Inferior parietal cortex (tissue), 1 donor: ENCODE measurements at regions not wholly inside any gene's neighbourhood (a gene's known extent, or its start where the extent isn't known, plus 50 kb on each side); places are given as distances from the start of the nearest gene placed in this dataset.
"Not testable (repeated sequence)": the region's sequence is repeated elsewhere in the genome, so short reads cannot be mapped to it uniquely, and the experiment has no call there.

ENCODE experiments used
- DNase-seq: peaks from one replicate; pipeline ENCODE4 v3.0.0-alpha.2; 2016; ENCODE audit errors: extremely low spot score

DNA sequence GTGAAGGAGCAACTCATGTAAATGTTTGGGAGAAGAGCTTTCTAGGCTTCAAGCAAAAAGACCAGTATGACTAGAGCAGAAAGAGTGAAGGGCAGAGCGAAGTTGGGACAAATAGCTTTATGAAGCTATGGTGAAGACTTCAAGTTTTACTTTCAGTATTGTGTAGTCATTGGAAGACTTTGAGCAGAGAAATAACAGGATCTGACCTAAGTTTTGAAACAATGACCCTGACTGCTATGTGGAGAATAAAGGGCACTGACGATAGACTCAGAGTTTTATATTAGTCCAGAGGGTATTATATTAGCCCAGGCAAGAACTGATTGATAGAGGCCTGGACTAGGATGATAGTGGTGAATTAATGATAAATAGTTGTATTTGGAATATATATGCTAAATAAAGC lies 187.3 kb downstream of the KTN1 start:
- no peak for DNase-seq

- DNase-seq, result no peak
Observed at GRCh38 chr14:55769877-55770276, 189.9 kb downstream of the KTN1 start.

- DNase-seq, result no peak
Observed at GRCh38 chr14:55771242-55771981, 191.4 kb downstream of the KTN1 start.

- DNase-seq, result no peak
Observed at GRCh38 chr14:55772486-55772885, 192.5 kb downstream of the KTN1 start.

DNA sequence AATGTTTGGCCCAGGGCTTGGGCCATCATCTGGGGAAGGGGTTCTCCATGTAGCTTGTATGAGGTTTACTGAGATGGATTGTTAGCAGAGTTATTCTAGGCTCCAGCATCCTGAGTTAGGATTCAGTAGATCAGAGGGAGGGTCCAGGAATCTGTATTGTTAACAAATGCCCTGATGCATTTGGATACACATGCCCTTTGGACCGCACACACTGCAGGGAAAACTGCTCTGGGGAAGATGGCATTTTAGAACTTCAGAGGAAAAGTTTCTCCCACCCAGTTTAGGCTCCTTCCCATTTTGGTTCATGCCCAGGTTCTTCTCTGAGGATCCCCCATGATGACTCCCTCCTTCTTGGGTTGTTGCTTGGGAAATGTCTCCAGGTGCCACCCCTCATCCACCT lies 193.3 kb downstream of the KTN1 start:
- no peak for DNase-seq

GRCh38 chr14:55773984-55774545 lies 194.1 kb downstream of the KTN1 start:
- DNase-seq, result no peak

DNA sequence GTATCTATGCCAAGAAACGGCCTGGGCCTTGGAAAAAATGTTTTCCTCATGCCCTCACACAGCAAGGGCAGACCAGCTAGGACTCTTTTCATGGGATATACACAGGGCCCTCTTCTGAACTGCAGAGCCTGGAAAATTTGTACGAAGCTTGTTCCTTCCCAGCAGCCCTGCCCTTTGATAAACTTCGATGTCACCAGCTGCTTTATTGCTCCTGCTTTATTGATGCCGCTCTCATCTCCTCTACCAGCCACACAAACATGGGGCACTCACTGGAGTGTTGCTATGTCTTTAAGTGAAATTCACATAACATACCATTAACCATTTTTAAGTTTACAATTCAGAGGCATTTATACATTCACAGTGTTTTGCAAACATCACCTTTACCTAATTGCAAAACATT lies 197.9 kb downstream of the KTN1 start:
- no peak for DNase-seq

DNA sequence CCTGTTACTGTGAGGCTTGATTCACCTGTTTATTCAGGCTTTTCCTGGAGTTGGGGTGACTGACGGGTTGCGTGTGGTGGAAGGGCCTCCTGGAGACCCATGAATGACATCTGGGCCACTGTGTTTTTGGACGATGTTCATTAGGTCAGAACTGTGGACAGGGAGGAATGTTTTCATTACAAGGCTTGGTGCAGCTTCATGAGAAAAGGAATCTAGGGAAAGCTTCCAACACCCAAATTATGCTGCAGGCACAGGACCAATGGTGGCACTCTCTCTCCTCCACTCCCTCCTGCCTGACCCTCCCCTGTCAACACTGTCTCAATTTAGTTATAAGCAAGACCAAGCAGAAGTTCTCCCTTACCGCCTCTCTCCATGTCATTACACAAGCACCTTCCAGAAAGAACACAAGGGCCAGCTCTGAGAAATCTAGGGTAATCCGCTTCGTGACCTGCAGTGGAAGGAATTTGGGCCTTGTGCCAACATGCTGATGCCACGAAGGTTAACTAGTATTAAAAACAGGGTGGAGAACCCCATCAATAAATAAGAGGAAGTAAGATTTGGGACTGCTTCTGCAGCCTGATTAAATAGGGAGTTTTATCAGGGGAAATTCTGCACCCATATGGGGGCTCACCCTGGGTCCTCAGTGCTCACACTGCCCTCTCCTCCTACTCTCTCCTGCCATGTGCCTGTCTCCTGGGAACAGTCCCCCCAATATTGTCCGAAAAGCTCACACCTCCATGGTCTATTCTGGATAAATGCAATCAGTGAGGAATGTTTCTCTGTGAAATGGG lies 200.3 kb downstream of the KTN1 start:
- DNase-seq, result no peak

GRCh38 chr14:55781046-55781445 lies 201.0 kb downstream of the KTN1 start:
- no peak for DNase-seq

DNA sequence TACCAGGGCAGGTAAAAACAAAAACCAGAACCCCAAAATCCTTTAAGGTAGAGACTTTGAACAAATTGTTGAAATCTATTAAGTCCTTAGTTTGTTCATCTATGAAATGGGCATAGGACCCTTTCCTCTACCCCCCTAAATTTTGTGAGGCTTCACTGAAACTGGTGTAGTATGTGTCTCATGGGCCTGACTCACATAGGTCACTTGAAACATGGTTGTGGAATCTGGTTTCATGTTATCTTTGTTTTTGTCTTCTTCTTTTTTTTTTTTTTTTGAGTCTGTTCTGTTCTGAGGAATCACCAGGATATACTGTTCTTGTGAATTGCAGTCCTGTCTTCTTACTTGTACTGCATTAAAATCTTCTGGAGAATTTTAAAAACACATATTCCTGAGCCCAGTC lies 202.2 kb downstream of the KTN1 start:
- DNase-seq, result no peak

DNA sequence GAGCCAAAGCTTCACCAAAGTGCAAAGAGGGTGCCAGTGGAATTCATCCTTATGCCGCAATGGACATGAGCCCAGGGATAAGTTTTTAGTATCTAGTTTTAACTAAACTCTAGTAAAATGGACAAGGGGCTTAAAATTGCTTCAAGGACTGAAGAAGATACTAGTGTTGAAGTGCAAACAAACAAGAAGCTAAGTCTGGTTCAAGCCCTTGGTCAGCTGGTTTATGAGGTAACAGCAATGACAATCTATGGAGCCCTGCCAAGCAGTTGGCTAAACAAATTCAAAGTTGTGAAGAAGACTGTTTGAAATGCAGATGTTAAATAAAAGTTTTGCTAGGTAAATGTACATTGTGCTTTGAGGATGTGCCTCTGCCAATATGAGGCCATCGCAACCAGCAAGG lies 209.4 kb downstream of the KTN1 start:
- no peak for DNase-seq

GRCh38 chr14:55794655-55795595 lies 214.9 kb downstream of the KTN1 start:
- no peak for DNase-seq

DNA sequence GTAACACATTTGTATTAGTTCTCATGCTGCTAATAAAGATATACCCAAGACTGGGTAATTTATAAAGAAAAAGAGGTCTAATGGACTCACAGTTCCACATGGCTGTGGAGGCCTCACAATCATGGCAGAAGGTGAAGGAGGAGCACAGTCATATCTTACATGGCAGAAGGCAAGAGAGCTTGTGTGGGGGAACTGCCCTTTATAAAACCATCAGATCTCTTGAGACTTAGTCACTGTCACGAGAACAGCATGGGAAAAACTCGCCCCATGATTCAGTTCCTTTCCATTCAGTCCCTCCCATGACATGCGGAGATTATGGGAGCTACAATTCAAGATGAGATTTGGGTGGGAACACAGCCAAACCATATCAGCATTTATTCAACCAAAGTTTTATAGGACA lies 216.5 kb downstream of the KTN1 start:
- not testable (repeated sequence) for DNase-seq

GRCh38 chr14:55798406-55798805 lies 218.4 kb downstream of the KTN1 start:
- DNase-seq, result no peak

- DNase-seq, result no peak
Observed at GRCh38 chr14:55799508-55800095, 219.6 kb downstream of the KTN1 start.

GRCh38 chr14:55800156-55800785 lies 220.3 kb downstream of the KTN1 start:
- no peak for DNase-seq

GRCh38 chr14:55801121-55801520 lies 221.1 kb downstream of the KTN1 start:
- DNase-seq, result no peak

- no peak for DNase-seq
Observed at GRCh38 chr14:55802986-55803872, 223.2 kb downstream of the KTN1 start.

DNA sequence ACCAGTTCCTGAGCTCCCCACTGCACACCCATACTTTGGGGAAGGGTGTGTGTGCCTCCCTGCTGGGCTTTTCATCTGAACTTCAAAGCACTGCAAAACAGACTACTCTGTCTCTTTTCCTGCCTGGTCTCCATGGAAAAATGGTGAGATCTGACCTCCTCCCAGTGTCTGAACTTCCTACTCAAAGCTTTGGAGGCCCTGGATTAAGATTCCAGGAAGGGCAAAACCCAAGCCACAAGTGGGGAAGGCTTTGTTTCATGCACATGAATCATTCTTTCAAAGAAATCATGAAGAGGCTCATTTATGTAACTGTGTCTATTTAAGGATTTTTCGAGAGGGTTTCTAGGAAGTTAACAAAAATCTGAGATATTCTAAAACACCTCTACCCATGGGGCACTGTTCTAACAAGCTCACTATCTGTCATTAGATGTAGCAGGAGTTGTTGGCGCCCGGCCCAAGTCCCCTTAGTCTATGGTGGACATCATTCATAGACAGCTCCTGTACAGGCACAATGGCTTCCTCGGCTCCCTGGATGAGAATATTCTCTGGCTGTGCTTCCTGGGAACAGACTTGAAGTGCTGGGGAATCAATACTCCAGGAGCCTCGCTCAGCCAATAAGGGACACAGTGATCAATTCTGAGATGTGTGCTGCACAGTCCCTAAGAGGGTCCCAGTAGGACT lies 224.0 kb downstream of the KTN1 start:
- DNase-seq, result no peak
